ENCODE measurements at regions not wholly inside any gene's neighbourhood (a gene's known extent, or its start where the extent isn't known, plus 50 kb on each side); places are given as distances from the start of the nearest gene placed in this dataset.
"Not testable (repeated sequence)": the region's sequence is repeated elsewhere in the genome, so short reads cannot be mapped to it uniquely, and the experiment has no call there.

DNA sequence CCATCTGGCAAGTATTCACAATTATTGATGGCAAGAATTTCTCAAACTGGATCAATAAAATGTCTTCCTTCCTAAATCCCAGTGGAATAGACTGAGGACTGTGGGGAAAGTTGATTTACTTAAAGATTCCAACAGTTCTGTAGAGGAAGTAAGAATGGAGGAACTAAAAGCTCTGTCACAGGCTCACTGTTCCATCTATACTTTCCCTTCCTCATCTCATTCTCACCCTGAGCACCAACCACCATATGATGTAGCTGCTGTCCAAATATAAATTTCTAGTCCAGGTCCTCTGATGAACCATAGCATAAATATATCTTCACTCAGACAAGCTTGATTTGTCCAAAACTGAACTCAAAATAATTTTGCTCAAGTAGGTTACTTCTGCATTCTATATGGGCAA lies 786.9 kb downstream of the TTLL7 start:
- TF ChIP-seq, protein P1, sequence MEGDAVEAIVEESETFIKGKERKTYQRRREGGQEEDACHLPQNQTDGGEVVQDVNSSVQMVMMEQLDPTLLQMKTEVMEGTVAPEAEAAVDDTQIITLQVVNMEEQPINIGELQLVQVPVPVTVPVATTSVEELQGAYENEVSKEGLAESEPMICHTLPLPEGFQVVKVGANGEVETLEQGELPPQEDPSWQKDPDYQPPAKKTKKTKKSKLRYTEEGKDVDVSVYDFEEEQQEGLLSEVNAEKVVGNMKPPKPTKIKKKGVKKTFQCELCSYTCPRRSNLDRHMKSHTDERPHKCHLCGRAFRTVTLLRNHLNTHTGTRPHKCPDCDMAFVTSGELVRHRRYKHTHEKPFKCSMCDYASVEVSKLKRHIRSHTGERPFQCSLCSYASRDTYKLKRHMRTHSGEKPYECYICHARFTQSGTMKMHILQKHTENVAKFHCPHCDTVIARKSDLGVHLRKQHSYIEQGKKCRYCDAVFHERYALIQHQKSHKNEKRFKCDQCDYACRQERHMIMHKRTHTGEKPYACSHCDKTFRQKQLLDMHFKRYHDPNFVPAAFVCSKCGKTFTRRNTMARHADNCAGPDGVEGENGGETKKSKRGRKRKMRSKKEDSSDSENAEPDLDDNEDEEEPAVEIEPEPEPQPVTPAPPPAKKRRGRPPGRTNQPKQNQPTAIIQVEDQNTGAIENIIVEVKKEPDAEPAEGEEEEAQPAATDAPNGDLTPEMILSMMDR (IDR thresholded peaks at IDR 0.05), result not testable (repeated sequence)
- TF ChIP-seq POLR2A, EP300, POLR2AphosphoS5 (IDR thresholded peaks at IDR 0.05): not testable (repeated sequence)

All from suprapubic skin (tissue), 4 donors.